ENCODE measurements at regions not wholly inside any gene's neighbourhood (a gene's known extent, or its start where the extent isn't known, plus 50 kb on each side); places are given as distances from the start of the nearest gene placed in this dataset.
A peak's percentile ranks its signal among the peaks of the same experiment; 100 is the strongest.

GRCh38 chr9:103991001-103991400 lies 103.1 kb upstream of the SMC2 start:
- TF ChIP-seq CTCF (IDR thresholded peaks at IDR 0.05; ENCODE audit: control extremely low read depth in 1 of 3, insufficient read depth in 1 of 3, low read depth in 1 of 3, low read length in 3 of 3) (no peak), GTF2F1 (IDR thresholded peaks at IDR 0.05; ENCODE audit: borderline replicate concordance, low read depth, low read length) (no peak), RAD21 (IDR thresholded peaks at IDR 0.05 in 1 of 2, conservative IDR thresholded peaks at IDR 0.05 in 1 of 2; ENCODE audit: low read depth in 2 of 2, low read length in 2 of 2) (no peak), EZH2 (IDR thresholded peaks at IDR 0.05; ENCODE audit: low read depth, low read length, severe bottlenecking) (no peak), SP4 (IDR thresholded peaks at IDR 0.05; ENCODE audit: low read length) (no peak), SIN3A (conservative IDR thresholded peaks at IDR 0.05 in 1 of 2, IDR thresholded peaks at IDR 0.05 in 1 of 2; ENCODE audit: low read depth in 1 of 2, low read length in 2 of 2) (no peak), POLR2AphosphoS5 (IDR thresholded peaks at IDR 0.05; ENCODE audit: low read depth, low read length) (no peak), TEAD4 (IDR thresholded peaks at IDR 0.05; ENCODE audit: low read depth, low read length) (peak; percentile 44; the same call in 1 of the 2 replicates), GABPA (IDR thresholded peaks at IDR 0.05; ENCODE audit: borderline replicate concordance, insufficient read depth, low read length) (no peak), NRF1 (IDR thresholded peaks at IDR 0.05; ENCODE audit: low read depth, low read length) (no peak), SAP30 (IDR thresholded peaks at IDR 0.05; ENCODE audit: insufficient read depth, insufficient replicate concordance, low read length) (no peak)
- TF ChIP-seq, protein P1, sequence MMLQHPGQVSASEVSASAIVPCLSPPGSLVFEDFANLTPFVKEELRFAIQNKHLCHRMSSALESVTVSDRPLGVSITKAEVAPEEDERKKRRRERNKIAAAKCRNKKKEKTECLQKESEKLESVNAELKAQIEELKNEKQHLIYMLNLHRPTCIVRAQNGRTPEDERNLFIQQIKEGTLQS (IDR thresholded peaks at IDR 0.05; ENCODE audit: insufficient read depth, low read depth, low read length): no peak
